Hepatocyte (in vitro differentiated cells): ENCODE measurements at regions not wholly inside any gene's neighbourhood (a gene's known extent, or its start where the extent isn't known, plus 50 kb on each side); places are given as distances from the start of the nearest gene placed in this dataset.

Experiments
- CTCF ChIP-seq: fragments of 200-600 bp; sonication (generic); IDR thresholded peaks from 2 replicates; pipeline ENCODE4 v1.5.1; 2016; ENCODE audit warnings: antibody characterized with exemption, mild to moderate bottlenecking; ENCODE audit not compliant: poor library complexity
- EZH2 ChIP-seq: fragments of 200-600 bp; sonication (generic); IDR thresholded peaks from 2 replicates; pipeline ENCODE4 v1.6.1; 2016; ENCODE audit warnings: antibody characterized with exemption, mild to moderate bottlenecking, borderline replicate concordance
- EZH2phosphoT487 ChIP-seq: fragments of 200-600 bp; sonication (generic); IDR thresholded peaks from one replicate; pipeline ENCODE4 v1.6.1; 2018; ENCODE audit warnings: antibody characterized with exemption, mild to moderate bottlenecking, low read depth, moderate library complexity; ENCODE audit not compliant: unreplicated experiment, severe bottlenecking

- TF ChIP-seq EZH2 (no peak), CTCF (no peak), EZH2phosphoT487 (no peak)
Observed at GRCh38 chr11:21634956-21635355, 557.9 kb upstream of the ANO5 start.
